ENCODE measurements at regions not wholly inside any gene's neighbourhood (a gene's known extent, or its start where the extent isn't known, plus 50 kb on each side); places are given as distances from the start of the nearest gene placed in this dataset.
"Not testable (repeated sequence)": the region's sequence is repeated elsewhere in the genome, so short reads cannot be mapped to it uniquely, and the experiment has no call there.

GRCh38 chr5:100108883-100109282, 426.3 kb upstream of the FAM174A start:
- no peak for DNase-seq (ENCODE audit: low spot score)
- no peak for TF ChIP-seq CTCF (IDR thresholded peaks at IDR 0.05; ENCODE audit: extremely low read depth, missing control alignments)

GRCh38 chr5:100103592-100104119, 431.5 kb upstream of the FAM174A start:
- DNase-seq (ENCODE audit: low spot score) = not testable (repeated sequence)

GRCh38 chr5:100101466-100101865, 433.7 kb upstream of the FAM174A start:
- not testable (repeated sequence) for DNase-seq (ENCODE audit: low spot score)

- not testable (repeated sequence) for DNase-seq (ENCODE audit: low spot score)
These were observed 438.8 kb upstream of the FAM174A start for GRCh38 chr5:100096328-100096727.

GRCh38 chr5:100080703-100081102, 454.5 kb upstream of the FAM174A start:
- DNase-seq (ENCODE audit: low spot score) = not testable (repeated sequence)

GRCh38 chr5:100079163-100079562, 456.0 kb upstream of the FAM174A start:
- DNase-seq (ENCODE audit: low spot score) = not testable (repeated sequence)

- not testable (repeated sequence) for DNase-seq (ENCODE audit: low spot score)
These were observed 469.2 kb upstream of the FAM174A start for GRCh38 chr5:100066020-100066419.

- no peak for DNase-seq (ENCODE audit: low spot score)
- no peak for TF ChIP-seq CTCF (IDR thresholded peaks at IDR 0.05; ENCODE audit: extremely low read depth, missing control alignments)
These were observed 491.7 kb upstream of the FAM174A start for GRCh38 chr5:100043475-100043874.

GRCh38 chr5:100026606-100027005, 508.6 kb upstream of the FAM174A start:
- no peak for TF ChIP-seq CTCF (IDR thresholded peaks at IDR 0.05; ENCODE audit: extremely low read depth, missing control alignments)
- DNase-seq (ENCODE audit: low spot score) = no peak

GRCh38 chr5:100023536-100023935, 511.6 kb upstream of the FAM174A start:
- no peak for DNase-seq (ENCODE audit: low spot score)
- TF ChIP-seq CTCF (IDR thresholded peaks at IDR 0.05; ENCODE audit: extremely low read depth, missing control alignments) = no peak

GRCh38 chr5:100017520-100018262, 517.5 kb upstream of the FAM174A start:
- DNase-seq (ENCODE audit: low spot score) = no peak
- TF ChIP-seq CTCF (IDR thresholded peaks at IDR 0.05; ENCODE audit: extremely low read depth, missing control alignments) = no peak

GRCh38 chr5:100013305-100013704, 521.9 kb upstream of the FAM174A start:
- DNase-seq (ENCODE audit: low spot score) = not testable (repeated sequence)

- not testable (repeated sequence) for DNase-seq (ENCODE audit: low spot score)
These were observed 524.0 kb upstream of the FAM174A start for GRCh38 chr5:100011160-100011559.

All from GM20000 (cell line).